C4-2B (cell line): ENCODE measurements at regions not wholly inside any gene's neighbourhood (a gene's known extent, or its start where the extent isn't known, plus 50 kb on each side); places are given as distances from the start of the nearest gene placed in this dataset.

ENCODE experiments used
- ZFX ChIP-seq: fragments of 450-650 bp; IDR thresholded peaks from 2 replicates; pipeline ENCODE4 v1.6.1; 2017
- TF ChIP-seq, protein P1 (sequence below): fragments of 450-650 bp; conservative IDR thresholded peaks from 2 replicates; pipeline ENCODE4 v1.5.1; 2017; ENCODE audit warnings: mild to moderate bottlenecking

DNA sequence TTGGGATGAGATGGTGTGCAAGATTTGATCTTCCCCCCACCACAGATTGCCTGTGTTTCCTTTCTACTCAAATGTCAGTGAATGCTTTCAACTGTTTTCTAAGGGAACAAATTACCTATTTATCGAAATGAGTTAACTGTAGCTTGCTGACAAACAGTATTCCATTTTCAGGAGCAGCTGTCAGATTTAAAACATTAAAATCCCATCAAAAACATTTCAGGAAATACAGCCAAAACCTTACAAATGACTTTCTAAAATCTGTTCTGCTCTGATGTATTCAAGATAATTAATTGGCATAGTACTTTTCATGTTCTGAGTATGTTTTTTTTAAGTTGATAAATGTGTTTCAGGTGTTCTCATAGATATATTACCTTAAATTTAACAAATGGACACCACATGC, 158.0 kb upstream of the DMRTA1 start:
- TF ChIP-seq, protein P1, sequence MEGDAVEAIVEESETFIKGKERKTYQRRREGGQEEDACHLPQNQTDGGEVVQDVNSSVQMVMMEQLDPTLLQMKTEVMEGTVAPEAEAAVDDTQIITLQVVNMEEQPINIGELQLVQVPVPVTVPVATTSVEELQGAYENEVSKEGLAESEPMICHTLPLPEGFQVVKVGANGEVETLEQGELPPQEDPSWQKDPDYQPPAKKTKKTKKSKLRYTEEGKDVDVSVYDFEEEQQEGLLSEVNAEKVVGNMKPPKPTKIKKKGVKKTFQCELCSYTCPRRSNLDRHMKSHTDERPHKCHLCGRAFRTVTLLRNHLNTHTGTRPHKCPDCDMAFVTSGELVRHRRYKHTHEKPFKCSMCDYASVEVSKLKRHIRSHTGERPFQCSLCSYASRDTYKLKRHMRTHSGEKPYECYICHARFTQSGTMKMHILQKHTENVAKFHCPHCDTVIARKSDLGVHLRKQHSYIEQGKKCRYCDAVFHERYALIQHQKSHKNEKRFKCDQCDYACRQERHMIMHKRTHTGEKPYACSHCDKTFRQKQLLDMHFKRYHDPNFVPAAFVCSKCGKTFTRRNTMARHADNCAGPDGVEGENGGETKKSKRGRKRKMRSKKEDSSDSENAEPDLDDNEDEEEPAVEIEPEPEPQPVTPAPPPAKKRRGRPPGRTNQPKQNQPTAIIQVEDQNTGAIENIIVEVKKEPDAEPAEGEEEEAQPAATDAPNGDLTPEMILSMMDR = no peak
- no peak for TF ChIP-seq ZFX
